GM12878 (cell line): ENCODE measurements at regions not wholly inside any gene's neighbourhood (a gene's known extent, or its start where the extent isn't known, plus 50 kb on each side); places are given as distances from the start of the nearest gene placed in this dataset.

Experiments
- ATAC-seq: fragments of 200-7000 bp; cut with Tn5 transposase; 3 replicates; pipeline ENCODE4 v1.9.1; 2020; ENCODE audit warnings: mild to moderate bottlenecking, moderate library complexity
- BruUV-seq: library from RNA; stranded (reverse); fragments of 400-500 nt; replicated peaks from 2 replicates; lab custom pipeline; 2021; lab: Mats Ljungman, UMichigan
- CTCF ChIA-PET: fragments of 300-600 bp; sonication (Branson Sonifier 250); formaldehyde crosslinking; extraction: SDS; loops from one replicate; lab custom pipeline; 2021; ENCODE audit warnings: inconsistent platforms; lab: Yijun Ruan, JAX
- POLR2A ChIA-PET: fragments of 350-600 bp; formaldehyde crosslinking; extraction: SDS; loops from one replicate; lab custom pipeline; 2021; ENCODE audit warnings: inconsistent platforms; lab: Charles Lee
- RAD21 ChIA-PET: fragments of 300-600 bp; sonication (Branson Sonifier 250); formaldehyde crosslinking; loops from one replicate; lab custom pipeline; 2023; ENCODE audit warnings: antibody characterized with exemption; ENCODE audit not compliant: unreplicated experiment; lab: Charles Lee
- SMC1A ChIA-PET: fragments of 300-600 bp; sonication (Branson Sonifier 250); formaldehyde crosslinking; loops from one replicate; lab custom pipeline; 2023; ENCODE audit not compliant: unreplicated experiment, uncharacterized antibody; lab: Charles Lee
- DNase-seq: peaks from one replicate; pipeline ENCODE4 v3.0.0-alpha.2; 2011; ENCODE audit warnings: low read depth, low spot score
- FAIRE-seq: peaks from 3 replicates; lab custom pipeline; 2011; peaks lifted over from hg19 to GRCh38; lab: Jason Lieb, UNC
- H2AFZ ChIP-seq: 2 replicates; pipeline ENCODE4 v1.6.0; 2011; ENCODE audit warnings: low read depth, low read length, control low read depth; ENCODE audit not compliant: control insufficient read depth
- H3K27ac ChIP-seq: 2 replicates; pipeline ENCODE4 v1.5.1; 2011; ENCODE audit warnings: control low read depth; ENCODE audit not compliant: control insufficient read depth, insufficient read depth
- H3K27me3 ChIP-seq, 2 experiments: replicated peaks in 1 of 2; 2 replicates each; pipeline versions ENCODE4 v1.6.0 to v1.6.1; 2011; ENCODE audit warnings: low read length in 1 of 2; ENCODE audit not compliant: control insufficient read depth in 2 of 2, insufficient read depth in 2 of 2
- H3K36me3 ChIP-seq, 2 experiments: 2 replicates each; pipeline ENCODE4 v1.5.1; 2011; ENCODE audit warnings: low read length in 1 of 2; ENCODE audit not compliant: control insufficient read depth in 2 of 2, insufficient read depth in 2 of 2
- H3K4me1 ChIP-seq: 2 replicates; pipeline ENCODE4 v1.6.1; 2011; ENCODE audit warnings: mild to moderate bottlenecking, low read length, moderate library complexity, mixed read lengths; ENCODE audit not compliant: control insufficient read depth, insufficient read depth
- H3K4me2 ChIP-seq: 2 replicates; pipeline ENCODE4 v1.6.0; 2011; ENCODE audit warnings: control low read depth; ENCODE audit not compliant: control insufficient read depth, insufficient read depth
- H3K4me3 ChIP-seq: fragments of 200-600 bp; sonication (generic); 2 replicates; pipeline ENCODE4 v1.5.1; 2016
- H3K79me2 ChIP-seq: 2 replicates; pipeline ENCODE4 v1.6.0; 2011; ENCODE audit warnings: low read length; ENCODE audit not compliant: control insufficient read depth, insufficient read depth
- H3K9ac ChIP-seq: 2 replicates; pipeline ENCODE4 v1.8.0; 2011; ENCODE audit warnings: low read length, control low read depth, mixed read lengths; ENCODE audit not compliant: control insufficient read depth, insufficient read depth
- H3K9me3 ChIP-seq: replicated peaks from 3 replicates; pipeline ENCODE4 v1.5.1; 2011; ENCODE audit warnings: mild to moderate bottlenecking, low read length; ENCODE audit not compliant: control insufficient read depth, insufficient read depth
- H4K20me1 ChIP-seq: 2 replicates; pipeline ENCODE4 v1.6.0; 2011; ENCODE audit not compliant: control insufficient read depth, insufficient read depth
- BACH1 ChIP-seq: fragments of 450-650 bp; IDR thresholded peaks from 2 replicates; pipeline ENCODE4 v1.6.1; 2017; ENCODE audit warnings: mild to moderate bottlenecking, borderline replicate concordance
- CBX5 ChIP-seq: sonication (generic); IDR thresholded peaks from 2 replicates; pipeline ENCODE4 v1.6.1; 2016; ENCODE audit warnings: low read depth, moderate library complexity, mild to moderate bottlenecking, inconsistent platforms
- CHD2 ChIP-seq: IDR thresholded peaks from 2 replicates; pipeline ENCODE4 v1.6.1; 2011; ENCODE audit warnings: low read depth, low read length, improper control_type of control experiment, borderline replicate concordance
- HDAC2 ChIP-seq: fragments of 200-600 bp; sonication (generic); IDR thresholded peaks from 2 replicates; pipeline ENCODE4 v1.6.1; 2017
- MTA3 ChIP-seq: IDR thresholded peaks from 2 replicates; pipeline ENCODE4 v1.6.1; 2012; ENCODE audit warnings: low read length, inconsistent platforms, borderline replicate concordance
- POU2F2 ChIP-seq: IDR thresholded peaks from 3 replicates; pipeline ENCODE4 v1.6.1; 2011; ENCODE audit warnings: low read depth, mild to moderate bottlenecking, low read length, borderline replicate concordance
- SMAD5 ChIP-seq: IDR thresholded peaks from 2 replicates; pipeline ENCODE4 v1.6.1; 2016; ENCODE audit warnings: antibody characterized with exemption, low read depth
- STAT3 ChIP-seq: IDR thresholded peaks from 2 replicates; pipeline ENCODE4 v1.6.1; 2011; ENCODE audit warnings: low read depth, low read length, improper control_type of control experiment
- ZZZ3 ChIP-seq: IDR thresholded peaks from 2 replicates; pipeline ENCODE4 v1.6.1; 2011; ENCODE audit warnings: low read depth; ENCODE audit not compliant: control insufficient read depth, insufficient read length
- in situ Hi-C: fragments of 300-500 bp; cut with MboI; formaldehyde crosslinking; loops from 9 replicates; pipeline ENCODE4 v1.14.3; 2018; ENCODE audit warnings: mixed read lengths
- intact Hi-C: fragments of 100-400 bp; cut with micrococcal nuclease; formaldehyde crosslinking; loops from one replicate; pipeline ENCODE4 v1.14.2; 2022; ENCODE audit not compliant: unreplicated experiment
- TF ChIP-seq, protein P1 (sequence below): fragments of 450-650 bp; IDR thresholded peaks from 2 replicates; pipeline ENCODE4 v1.6.1; 2017; ENCODE audit warnings: mild to moderate bottlenecking, moderate library complexity
- TF ChIP-seq, protein P2 (sequence below): fragments of 450-650 bp; formaldehyde crosslinking; IDR thresholded peaks from 2 replicates; pipeline ENCODE4 v1.5.0; 2022; ENCODE audit warnings: mild to moderate bottlenecking, missing genetic modification characterization
- TF ChIP-seq, protein P3 (sequence below): IDR thresholded peaks from 2 replicates; pipeline ENCODE4 v1.6.1; 2012; ENCODE audit warnings: mild to moderate bottlenecking, low read depth, low read length

DNA sequence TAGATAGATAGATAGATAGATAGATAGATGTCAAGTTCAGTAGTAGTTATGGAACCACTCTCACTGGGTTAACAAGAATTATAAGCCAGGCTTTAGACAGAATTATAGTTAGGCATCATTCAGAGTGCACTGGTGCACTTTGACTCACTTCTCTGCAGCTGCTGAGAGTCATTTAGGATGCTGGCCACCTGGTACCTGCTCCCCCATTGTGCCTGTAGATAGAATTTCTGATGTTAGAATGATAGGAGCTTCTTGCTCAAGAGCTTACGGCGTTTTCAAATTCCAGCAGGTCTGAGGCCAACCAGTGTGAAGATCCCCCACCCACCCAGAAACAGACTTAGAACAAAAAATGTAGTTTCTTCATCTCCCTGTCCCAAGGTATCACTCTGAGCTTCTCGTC is 107.8 kb upstream of the HMCN1 start (continued):
- TF ChIP-seq, protein P1, sequence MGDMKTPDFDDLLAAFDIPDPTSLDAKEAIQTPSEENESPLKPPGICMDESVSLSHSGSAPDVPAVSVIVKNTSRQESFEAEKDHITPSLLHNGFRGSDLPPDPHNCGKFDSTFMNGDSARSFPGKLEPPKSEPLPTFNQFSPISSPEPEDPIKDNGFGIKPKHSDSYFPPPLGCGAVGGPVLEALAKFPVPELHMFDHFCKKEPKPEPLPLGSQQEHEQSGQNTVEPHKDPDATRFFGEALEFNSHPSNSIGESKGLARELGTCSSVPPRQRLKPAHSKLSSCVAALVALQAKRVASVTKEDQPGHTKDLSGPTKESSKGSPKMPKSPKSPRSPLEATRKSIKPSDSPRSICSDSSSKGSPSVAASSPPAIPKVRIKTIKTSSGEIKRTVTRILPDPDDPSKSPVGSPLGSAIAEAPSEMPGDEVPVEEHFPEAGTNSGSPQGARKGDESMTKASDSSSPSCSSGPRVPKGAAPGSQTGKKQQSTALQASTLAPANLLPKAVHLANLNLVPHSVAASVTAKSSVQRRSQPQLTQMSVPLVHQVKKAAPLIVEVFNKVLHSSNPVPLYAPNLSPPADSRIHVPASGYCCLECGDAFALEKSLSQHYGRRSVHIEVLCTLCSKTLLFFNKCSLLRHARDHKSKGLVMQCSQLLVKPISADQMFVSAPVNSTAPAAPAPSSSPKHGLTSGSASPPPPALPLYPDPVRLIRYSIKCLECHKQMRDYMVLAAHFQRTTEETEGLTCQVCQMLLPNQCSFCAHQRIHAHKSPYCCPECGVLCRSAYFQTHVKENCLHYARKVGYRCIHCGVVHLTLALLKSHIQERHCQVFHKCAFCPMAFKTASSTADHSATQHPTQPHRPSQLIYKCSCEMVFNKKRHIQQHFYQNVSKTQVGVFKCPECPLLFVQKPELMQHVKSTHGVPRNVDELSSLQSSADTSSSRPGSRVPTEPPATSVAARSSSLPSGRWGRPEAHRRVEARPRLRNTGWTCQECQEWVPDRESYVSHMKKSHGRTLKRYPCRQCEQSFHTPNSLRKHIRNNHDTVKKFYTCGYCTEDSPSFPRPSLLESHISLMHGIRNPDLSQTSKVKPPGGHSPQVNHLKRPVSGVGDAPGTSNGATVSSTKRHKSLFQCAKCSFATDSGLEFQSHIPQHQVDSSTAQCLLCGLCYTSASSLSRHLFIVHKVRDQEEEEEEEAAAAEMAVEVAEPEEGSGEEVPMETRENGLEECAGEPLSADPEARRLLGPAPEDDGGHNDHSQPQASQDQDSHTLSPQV, result no peak
- TF ChIP-seq HDAC2 (no peak), ZZZ3 (no peak), STAT3 (no peak), BACH1 (no peak), CBX5 (no peak), MTA3 (no peak), SMAD5 (no peak)

DNA sequence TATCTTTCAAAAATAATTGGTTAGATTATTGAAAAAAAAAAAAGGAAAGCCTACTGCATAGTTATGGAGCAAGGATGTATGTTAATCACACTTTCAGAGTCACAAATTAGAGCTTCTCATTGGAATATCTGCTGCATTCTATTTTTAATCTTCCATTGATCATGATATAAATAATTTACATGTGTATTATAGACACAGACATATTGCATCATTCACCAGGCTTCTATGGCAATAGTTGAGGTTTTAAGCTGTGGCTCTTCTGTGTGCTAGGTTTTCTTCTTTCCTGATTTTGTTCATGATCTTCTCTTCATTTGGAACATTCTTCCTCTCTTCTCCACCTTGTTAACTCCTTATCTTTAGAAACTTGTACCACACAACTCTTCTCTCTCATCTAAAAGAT is 123.2 kb upstream of the HMCN1 start:
- ChIA-PET POLR2A (no interaction called here), CTCF (interaction anchor here (3.5 kb wide), 1 partner anchor 15 kb away, joined by 14 read pairs; no protein-coding TSS in a partner anchor), RAD21 (interaction anchor here (0.7 kb wide), 1 partner anchor 25 kb away, joined by 4 read pairs; no protein-coding TSS in a partner anchor), SMC1A (interaction anchor here (0.6 kb wide), 1 partner anchor 13 kb away, joined by 3 read pairs; no protein-coding TSS in a partner anchor)
- DNase-seq, result no peak
- in situ Hi-C loops, result no loop called here
- no peak overlapping the region for H3K4me3 ChIP-seq
- H3K4me1 ChIP-seq, result no peaks in the 10 kb centered on the region
- TF ChIP-seq CHD2 (no peak), POU2F2 (no peak), CBX5 (no peak)
- TF ChIP-seq, protein P2, sequence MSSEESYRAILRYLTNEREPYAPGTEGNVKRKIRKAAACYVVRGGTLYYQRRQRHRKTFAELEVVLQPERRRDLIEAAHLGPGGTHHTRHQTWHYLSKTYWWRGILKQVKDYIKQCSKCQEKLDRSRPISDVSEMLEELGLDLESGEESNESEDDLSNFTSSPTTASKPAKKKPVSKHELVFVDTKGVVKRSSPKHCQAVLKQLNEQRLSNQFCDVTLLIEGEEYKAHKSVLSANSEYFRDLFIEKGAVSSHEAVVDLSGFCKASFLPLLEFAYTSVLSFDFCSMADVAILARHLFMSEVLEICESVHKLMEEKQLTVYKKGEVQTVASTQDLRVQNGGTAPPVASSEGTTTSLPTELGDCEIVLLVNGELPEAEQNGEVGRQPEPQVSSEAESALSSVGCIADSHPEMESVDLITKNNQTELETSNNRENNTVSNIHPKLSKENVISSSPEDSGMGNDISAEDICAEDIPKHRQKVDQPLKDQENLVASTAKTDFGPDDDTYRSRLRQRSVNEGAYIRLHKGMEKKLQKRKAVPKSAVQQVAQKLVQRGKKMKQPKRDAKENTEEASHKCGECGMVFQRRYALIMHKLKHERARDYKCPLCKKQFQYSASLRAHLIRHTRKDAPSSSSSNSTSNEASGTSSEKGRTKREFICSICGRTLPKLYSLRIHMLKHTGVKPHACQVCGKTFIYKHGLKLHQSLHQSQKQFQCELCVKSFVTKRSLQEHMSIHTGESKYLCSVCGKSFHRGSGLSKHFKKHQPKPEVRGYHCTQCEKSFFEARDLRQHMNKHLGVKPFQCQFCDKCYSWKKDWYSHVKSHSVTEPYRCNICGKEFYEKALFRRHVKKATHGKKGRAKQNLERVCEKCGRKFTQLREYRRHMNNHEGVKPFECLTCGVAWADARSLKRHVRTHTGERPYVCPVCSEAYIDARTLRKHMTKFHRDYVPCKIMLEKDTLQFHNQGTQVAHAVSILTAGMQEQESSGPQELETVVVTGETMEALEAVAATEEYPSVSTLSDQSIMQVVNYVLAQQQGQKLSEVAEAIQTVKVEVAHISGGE (CRISPR knock-in tag), result no peak
- TF ChIP-seq, protein P3, sequence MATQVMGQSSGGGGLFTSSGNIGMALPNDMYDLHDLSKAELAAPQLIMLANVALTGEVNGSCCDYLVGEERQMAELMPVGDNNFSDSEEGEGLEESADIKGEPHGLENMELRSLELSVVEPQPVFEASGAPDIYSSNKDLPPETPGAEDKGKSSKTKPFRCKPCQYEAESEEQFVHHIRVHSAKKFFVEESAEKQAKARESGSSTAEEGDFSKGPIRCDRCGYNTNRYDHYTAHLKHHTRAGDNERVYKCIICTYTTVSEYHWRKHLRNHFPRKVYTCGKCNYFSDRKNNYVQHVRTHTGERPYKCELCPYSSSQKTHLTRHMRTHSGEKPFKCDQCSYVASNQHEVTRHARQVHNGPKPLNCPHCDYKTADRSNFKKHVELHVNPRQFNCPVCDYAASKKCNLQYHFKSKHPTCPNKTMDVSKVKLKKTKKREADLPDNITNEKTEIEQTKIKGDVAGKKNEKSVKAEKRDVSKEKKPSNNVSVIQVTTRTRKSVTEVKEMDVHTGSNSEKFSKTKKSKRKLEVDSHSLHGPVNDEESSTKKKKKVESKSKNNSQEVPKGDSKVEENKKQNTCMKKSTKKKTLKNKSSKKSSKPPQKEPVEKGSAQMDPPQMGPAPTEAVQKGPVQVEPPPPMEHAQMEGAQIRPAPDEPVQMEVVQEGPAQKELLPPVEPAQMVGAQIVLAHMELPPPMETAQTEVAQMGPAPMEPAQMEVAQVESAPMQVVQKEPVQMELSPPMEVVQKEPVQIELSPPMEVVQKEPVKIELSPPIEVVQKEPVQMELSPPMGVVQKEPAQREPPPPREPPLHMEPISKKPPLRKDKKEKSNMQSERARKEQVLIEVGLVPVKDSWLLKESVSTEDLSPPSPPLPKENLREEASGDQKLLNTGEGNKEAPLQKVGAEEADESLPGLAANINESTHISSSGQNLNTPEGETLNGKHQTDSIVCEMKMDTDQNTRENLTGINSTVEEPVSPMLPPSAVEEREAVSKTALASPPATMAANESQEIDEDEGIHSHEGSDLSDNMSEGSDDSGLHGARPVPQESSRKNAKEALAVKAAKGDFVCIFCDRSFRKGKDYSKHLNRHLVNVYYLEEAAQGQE, result no peak
- no peaks in the 10 kb centered on the region for H3K79me2 ChIP-seq
- ATAC-seq, result no peak
- H3K4me2 ChIP-seq, result no peak overlapping the region
- H3K9me3 ChIP-seq, result no peaks in the 10 kb centered on the region
- no peaks in the 10 kb centered on the region for H3K36me3 ChIP-seq
- no peak overlapping the region for H2AFZ ChIP-seq
- no peaks in the 10 kb centered on the region for H3K27me3 ChIP-seq
- no peak for FAIRE-seq
- H4K20me1 ChIP-seq, result no peaks in the 10 kb centered on the region
- no peak overlapping the region for H3K27ac ChIP-seq
- no peak overlapping the region for H3K9ac ChIP-seq
- no TSS peak for BruUV-seq
- intact Hi-C loops, result no loop called here
